Activated gamma-delta T cell treated with Interleukin-2 at 50 U/mL for 16 hours (primary cell): ENCODE measurements at regions not wholly inside any gene's neighbourhood (a gene's known extent, or its start where the extent isn't known, plus 50 kb on each side); places are given as distances from the start of the nearest gene placed in this dataset.
"Not testable (repeated sequence)": the region's sequence is repeated elsewhere in the genome, so short reads cannot be mapped to it uniquely, and the experiment has no call there.

Source experiments
- DNase-seq: peaks from one replicate; pipeline ENCODE4 v3.0.0-alpha.2; 2020

DNA sequence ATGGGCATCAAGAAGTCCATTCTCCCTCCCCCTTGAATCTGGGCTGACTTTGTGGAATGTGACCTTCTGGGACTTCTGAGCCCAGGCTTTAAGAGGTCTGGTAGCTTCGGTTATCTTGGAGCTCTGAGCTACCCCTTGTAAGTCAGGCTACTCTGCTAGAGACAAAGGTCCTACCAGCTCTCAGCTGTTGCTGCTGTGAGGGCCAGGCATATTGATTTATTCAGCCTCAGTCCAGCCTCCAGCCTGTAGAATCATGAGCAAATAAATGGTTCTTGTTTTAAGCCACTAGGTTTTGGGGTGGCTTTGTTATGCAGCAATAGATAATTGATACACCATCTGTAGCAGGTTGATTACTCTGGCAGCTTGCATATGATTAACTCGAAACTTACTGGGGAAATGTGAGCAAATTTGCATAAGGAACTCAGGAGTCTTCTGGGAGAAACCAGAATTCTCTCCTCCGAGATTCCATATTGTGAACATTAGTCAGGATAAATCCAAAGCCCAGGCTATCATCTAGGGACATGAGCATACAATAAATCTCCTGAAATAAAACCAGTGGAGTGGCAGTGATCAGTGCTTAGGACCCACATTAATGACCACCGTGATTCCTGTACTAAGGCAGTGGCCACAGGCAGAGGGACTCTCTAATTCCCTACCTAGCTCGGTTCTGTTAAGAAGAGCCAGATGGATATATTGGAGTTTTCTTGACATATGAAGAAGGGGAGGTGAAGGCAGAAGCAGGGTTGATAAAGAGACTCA lies 336.1 kb downstream of the CDC5L start:
- DNase-seq: no peak

GRCh38 chr6:44725070-44725469 lies 337.6 kb downstream of the CDC5L start:
- no peak for DNase-seq

DNA sequence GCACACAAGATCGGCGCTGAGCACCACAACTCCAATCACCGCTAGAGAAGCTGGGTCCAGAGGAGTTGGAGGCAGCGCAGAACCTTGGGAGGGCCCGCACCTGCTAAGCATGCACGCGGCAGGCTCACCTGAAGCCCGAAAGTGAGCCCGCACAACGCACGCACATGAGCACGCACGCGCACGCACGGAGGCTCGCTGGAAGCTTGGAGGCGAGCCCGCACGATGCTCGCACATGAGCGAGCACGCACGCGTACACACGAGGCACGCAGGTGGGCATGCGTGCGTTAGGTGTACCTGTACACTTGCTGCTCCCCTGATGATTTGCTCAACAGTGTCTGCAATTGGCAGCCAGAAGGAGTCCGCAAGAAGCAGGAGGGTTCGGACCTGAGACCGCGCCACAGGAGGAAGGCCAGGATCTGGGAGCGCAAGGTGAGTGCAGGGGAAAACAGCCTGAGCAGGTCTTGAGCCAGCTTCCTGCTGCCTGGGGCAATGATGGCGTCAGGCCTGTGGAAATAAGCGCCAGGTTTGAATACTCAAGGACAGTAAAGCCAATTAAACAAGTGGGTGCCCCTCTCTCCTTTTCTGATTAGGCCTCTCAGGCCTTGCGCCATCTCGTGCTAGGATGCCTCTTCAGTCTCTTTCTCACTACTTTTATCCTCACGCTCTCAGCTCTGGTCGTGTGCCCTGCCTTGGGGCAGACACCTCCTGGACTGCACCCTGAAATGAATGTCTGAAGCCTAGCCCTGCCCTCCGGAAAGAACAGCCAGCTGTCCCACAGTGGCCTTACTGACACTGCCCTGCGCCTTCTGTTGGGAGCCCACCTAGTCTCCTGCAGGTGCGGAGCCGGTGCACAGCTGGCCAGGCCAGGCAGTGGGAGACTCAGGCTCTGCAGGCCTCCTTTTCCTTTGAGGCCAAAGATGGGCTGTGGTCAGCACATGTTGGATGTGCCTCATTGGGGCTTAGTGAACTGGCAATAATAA lies 340.4 kb downstream of the CDC5L start:
- no peak for DNase-seq

DNA sequence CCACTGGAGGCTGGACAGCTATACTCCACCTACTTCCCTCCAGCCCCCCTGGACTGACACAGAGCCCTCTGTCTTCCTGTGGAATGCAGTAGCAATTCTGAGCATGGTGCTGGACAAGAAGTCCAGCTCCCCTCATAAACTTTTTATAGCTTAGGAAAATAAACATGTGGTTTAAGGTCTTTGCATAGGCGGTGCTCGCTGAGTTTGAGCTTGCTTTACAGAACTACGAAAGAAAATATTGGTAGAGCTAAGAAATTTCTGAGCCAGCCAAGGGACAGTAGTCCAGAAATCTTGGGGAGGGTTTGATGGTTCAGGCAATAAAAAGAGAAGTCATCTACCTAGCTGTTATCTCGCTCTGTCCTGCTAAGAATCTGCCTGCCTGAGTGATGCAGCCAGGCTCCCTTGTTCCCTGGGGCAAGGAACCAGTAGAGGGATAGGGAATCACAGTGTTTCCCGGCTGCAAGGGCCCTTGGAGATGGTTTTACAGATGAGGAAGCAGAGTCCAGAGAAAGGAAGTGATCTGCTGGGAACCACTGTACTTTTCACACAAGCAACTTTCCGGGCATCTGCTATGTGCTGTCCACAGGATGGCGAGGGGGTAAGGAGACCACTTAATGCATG lies 343.4 kb downstream of the CDC5L start:
- no peak for DNase-seq

- DNase-seq: no peak
Observed at GRCh38 chr6:44731485-44732095, 344.1 kb downstream of the CDC5L start.

DNA sequence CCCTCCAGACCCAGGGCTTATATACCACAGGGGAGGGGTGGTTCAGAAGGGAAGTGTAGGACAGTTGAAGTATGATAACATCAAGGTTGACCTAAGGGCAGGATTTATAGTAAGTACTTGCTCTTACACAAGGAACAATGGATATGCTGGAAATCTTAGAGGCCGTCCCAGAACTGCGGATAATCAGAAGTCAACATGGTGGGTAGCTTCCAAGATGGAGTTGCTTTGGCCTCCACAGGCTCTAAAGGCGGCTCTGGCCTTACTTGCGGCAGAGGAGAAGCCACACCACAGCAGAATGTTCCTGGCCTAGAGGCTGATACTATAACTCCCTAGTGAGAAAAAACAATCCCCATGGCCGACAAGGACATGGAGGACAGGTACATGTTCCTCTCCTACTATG lies 344.7 kb downstream of the CDC5L start:
- DNase-seq: no peak

GRCh38 chr6:44733126-44733525 lies 345.6 kb downstream of the CDC5L start:
- DNase-seq: no peak

DNA sequence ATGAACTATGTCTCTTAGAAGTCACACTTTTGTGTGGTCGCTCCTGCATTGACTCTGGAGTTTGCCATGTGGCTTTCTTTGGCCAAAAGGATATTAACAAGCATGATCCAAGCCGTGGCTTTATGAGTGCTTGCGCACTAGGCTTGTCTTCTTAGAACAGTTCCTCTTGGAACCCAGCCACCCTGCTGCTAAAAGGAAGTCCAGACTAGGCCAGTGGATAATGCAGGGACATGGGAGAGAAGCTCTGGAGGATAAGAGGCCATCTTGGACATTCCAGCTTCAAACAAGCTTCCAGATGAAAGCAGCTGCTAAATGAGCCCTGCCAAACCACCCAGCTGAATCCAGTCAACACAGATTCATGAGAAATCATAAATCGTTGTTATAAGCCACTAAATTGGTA lies 346.4 kb downstream of the CDC5L start:
- no peak for DNase-seq

DNA sequence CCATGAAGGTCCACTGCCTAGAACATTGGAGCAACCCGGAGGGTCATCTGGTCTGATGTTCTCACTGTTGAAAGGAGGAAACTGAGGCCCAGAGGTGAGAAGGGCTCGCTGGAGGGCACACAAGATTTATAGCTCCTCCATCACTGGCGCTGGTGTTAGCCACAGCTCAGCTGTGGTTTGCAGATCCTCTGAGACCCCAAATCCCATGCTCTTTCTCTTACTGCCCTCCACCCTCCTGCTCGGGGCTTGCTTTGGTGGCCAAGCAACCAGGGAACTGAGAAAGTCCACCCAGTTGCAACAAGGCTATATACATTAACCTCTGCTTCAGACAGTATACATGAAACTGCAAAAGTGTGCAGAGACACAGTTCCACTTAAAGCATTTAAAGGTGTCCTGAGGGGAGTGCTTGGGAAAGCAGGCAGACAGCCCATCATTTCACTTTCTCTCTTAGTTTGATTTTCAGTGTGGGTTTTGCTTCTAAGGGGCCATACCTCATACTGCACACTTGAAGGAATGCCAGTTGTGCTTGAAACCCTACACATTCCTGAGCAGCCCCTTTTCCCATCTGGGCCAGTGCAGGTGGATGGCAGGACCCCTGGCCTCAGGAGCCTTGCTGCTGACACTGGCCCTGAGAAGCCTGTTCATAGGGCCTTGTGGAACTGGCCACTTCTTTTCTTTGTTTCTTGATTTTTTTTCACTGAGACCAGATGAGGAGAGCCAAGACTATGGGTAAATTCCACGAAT lies 347.6 kb downstream of the CDC5L start:
- DNase-seq: no peak

- no peak for DNase-seq
Observed at GRCh38 chr6:44735630-44735963, 348.1 kb downstream of the CDC5L start.

GRCh38 chr6:44737341-44737740 lies 349.8 kb downstream of the CDC5L start:
- DNase-seq: no peak

- no peak for DNase-seq
Observed at GRCh38 chr6:44737829-44738528, 350.5 kb downstream of the CDC5L start.

DNA sequence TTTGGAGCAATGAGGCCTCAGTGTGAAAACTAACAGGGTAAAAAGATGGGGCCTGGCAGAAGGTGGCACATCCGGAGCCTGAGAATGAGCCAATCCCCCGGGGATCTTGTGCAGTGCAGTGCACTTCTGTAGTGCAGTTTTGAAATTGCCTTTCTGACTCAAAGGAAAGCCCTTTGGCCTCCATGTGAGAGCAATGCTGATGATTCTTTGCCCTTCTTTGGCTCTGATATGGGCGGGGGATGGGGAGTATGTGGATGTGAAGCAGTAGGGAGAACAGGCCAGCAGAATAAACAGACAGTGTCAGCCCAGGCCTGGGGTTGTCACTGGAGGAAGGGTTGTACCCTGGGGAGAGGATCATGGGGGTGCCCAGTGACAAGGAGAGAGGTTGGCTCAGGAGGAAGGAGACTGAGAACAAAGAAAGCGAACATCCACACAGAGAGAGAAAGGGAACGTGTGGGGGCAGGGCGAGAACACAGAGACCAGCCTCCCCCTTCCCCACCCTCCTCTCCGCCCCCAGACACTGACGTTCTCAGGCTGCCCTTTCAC lies 351.2 kb downstream of the CDC5L start:
- no peak for DNase-seq

DNA sequence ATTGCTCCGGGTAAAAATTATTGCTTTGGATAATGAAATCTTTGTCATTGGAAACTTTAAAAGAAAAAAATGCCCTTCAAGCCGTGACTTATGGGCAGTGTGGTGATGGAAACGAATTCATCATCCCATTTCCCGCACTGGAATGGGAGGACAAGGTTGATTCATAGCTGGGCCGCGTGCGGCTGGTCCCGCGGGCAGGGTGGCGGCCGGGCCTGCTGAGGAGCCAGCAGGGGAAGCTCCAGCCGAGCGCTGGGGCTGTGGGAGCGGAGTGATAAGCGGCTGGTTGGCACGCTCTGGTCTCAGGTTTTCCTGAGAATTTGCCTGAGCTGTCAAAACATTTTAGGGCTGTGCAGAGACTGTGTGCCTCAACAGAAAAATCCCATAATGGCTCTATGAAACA lies 351.7 kb downstream of the CDC5L start:
- DNase-seq: no peak

GRCh38 chr6:44740566-44741120 lies 353.1 kb downstream of the CDC5L start:
- DNase-seq: no peak

GRCh38 chr6:44742201-44742600 lies 354.7 kb downstream of the CDC5L start:
- no peak for DNase-seq

GRCh38 chr6:44742828-44743372 lies 355.4 kb downstream of the CDC5L start:
- no peak for DNase-seq

- DNase-seq: not testable (repeated sequence)
Observed at GRCh38 chr6:44760116-44760515, 372.6 kb downstream of the CDC5L start.

- DNase-seq: no peak
Observed at GRCh38 chr6:44761046-44761445, 373.5 kb downstream of the CDC5L start.

GRCh38 chr6:44762496-44762895 lies 375.0 kb downstream of the CDC5L start:
- DNase-seq: no peak
